B cell (primary cell): ENCODE measurements at regions not wholly inside any gene's neighbourhood (a gene's known extent, or its start where the extent isn't known, plus 50 kb on each side); places are given as distances from the start of the nearest gene placed in this dataset.

Experiments used
- ATAC-seq: fragments of 200-7000 bp; cut with Tn5 transposase; one replicate; pipeline ENCODE4 v1.10.0; 2021; ENCODE audit warnings: low read depth, mild to moderate bottlenecking, moderate number of reproducible peaks, moderate library complexity
- CTCF ChIA-PET: fragments of 350-600 bp; sonication (Branson Sonifier 250); formaldehyde crosslinking; loops from one replicate; lab custom pipeline; 2021; ENCODE audit warnings: antibody characterized with exemption, inconsistent platforms; lab: Charles Lee
- POLR2A ChIA-PET: fragments of 350-600 bp; sonication (Branson Sonifier 250); formaldehyde crosslinking; loops from one replicate; lab custom pipeline; 2021; ENCODE audit warnings: antibody characterized with exemption; lab: Charles Lee
- DNase-seq: peaks from one replicate; pipeline ENCODE4 v3.0.0; 2013
- H2AFZ ChIP-seq: 2 replicates; pipeline ENCODE4 v1.6.1; 2012; ENCODE audit warnings: mild to moderate bottlenecking, low read depth, low read length; ENCODE audit not compliant: insufficient read depth, poor library complexity, severe bottlenecking
- H3K27ac ChIP-seq, 2 donors: 1 replicate in 1 of 2; 2 replicates in 1 of 2; pipeline ENCODE4 v1.5.1; 2012 to 2013; ENCODE audit warnings: low read length in 2 of 2, mild to moderate bottlenecking in 2 of 2, moderate library complexity in 1 of 2
- H3K27me3 ChIP-seq, 4 experiments: fragments of 200-600 bp in 1 of 4; sonication (generic) in 1 of 4; replicated peaks in 1 of 4; 1 replicate in 2 of 4; 2 replicates in 2 of 4; pipeline versions ENCODE4 v1.6.1 to v1.7.0; 2013 to 2016; ENCODE audit warnings: low read length in 3 of 4, mild to moderate bottlenecking in 2 of 4, mixed read lengths in 1 of 4, moderate library complexity in 1 of 4; ENCODE audit not compliant: insufficient read depth in 4 of 4, control insufficient read depth in 3 of 4; ENCODE audit errors: control extremely low read depth in 1 of 4
- H3K36me3 ChIP-seq, 2 experiments: replicated peaks in 1 of 2; 1 replicate in 1 of 2; 2 replicates in 1 of 2; pipeline versions ENCODE4 v1.6.1 to v1.7.1; 2013; ENCODE audit warnings: low read length in 1 of 2; ENCODE audit not compliant: insufficient read depth in 2 of 2, control insufficient read depth in 1 of 2; ENCODE audit errors: control extremely low read depth in 1 of 2, extremely low read depth in 1 of 2
- H3K4me1 ChIP-seq, 2 donors: fragments of 200-600 bp in 1 of 2; sonication (generic) in 1 of 2; 1 replicate in 1 of 2; 2 replicates in 1 of 2; pipeline versions ENCODE4 v1.5.1 to v1.6.1; 2013 to 2017; ENCODE audit warnings: low read length in 2 of 2; ENCODE audit not compliant: control insufficient read depth in 2 of 2, insufficient read depth in 2 of 2
- H3K4me2 ChIP-seq: replicated peaks from 2 replicates; pipeline ENCODE3; 2012; ENCODE audit warnings: mild to moderate bottlenecking, low read depth, low read length; ENCODE audit not compliant: poor library complexity, severe bottlenecking
- H3K4me3 ChIP-seq, 5 experiments: fragments of 200-600 bp in 1 of 5; sonication (generic) in 1 of 5; 1 replicate in 3 of 5; 2 replicates in 2 of 5; pipeline versions ENCODE4 v1.5.1 to v1.7.0; 2011 to 2016; ENCODE audit warnings: low read length in 4 of 5, mild to moderate bottlenecking in 4 of 5, low read depth in 2 of 5, control low read depth in 1 of 5, moderate library complexity in 1 of 5; ENCODE audit not compliant: insufficient read depth in 1 of 5; ENCODE audit errors: control extremely low read depth in 1 of 5, extremely low read depth in 1 of 5
- H3K79me2 ChIP-seq: fragments of 200-600 bp; sonication (generic); one replicate; pipeline ENCODE4 v1.6.0; 2016; ENCODE audit warnings: low read length; ENCODE audit not compliant: control insufficient read depth, insufficient read depth
- H3K9ac ChIP-seq: fragments of 200-600 bp; sonication (generic); 2 replicates; pipeline ENCODE4 v1.6.1; 2017; ENCODE audit warnings: mild to moderate bottlenecking, low read length, moderate library complexity
- H3K9me3 ChIP-seq, 3 donors: one replicate each; pipeline versions ENCODE4 v1.6.1 to v1.7.1; 2013; ENCODE audit warnings: low read length in 2 of 3; ENCODE audit not compliant: control insufficient read depth in 2 of 3, insufficient read depth in 1 of 3; ENCODE audit errors: control extremely low read depth in 1 of 3
- H4K20me1 ChIP-seq: 2 replicates; pipeline ENCODE4 v1.6.0; 2012; ENCODE audit warnings: mild to moderate bottlenecking, low read length; ENCODE audit not compliant: insufficient read depth, control insufficient read depth, poor library complexity, severe bottlenecking
- H3K27ac Mint-ChIP-seq: one replicate; pipeline ENCODE4 v1.8.0; 2021; ENCODE audit warnings: mixed read lengths
- H3K27me3 Mint-ChIP-seq: one replicate; pipeline ENCODE4 v1.8.0; 2021; ENCODE audit warnings: mixed read lengths
- H3K4me1 Mint-ChIP-seq: one replicate; pipeline ENCODE4 v1.8.0; 2021; ENCODE audit warnings: mixed read lengths
- H3K4me3 Mint-ChIP-seq: one replicate; pipeline ENCODE4 v1.8.0; 2021; ENCODE audit warnings: mixed read lengths
- H3K9me3 Mint-ChIP-seq: one replicate; pipeline ENCODE4 v1.8.0; 2022; ENCODE audit warnings: mixed read lengths; ENCODE audit not compliant: insufficient read depth
- EZH2 ChIP-seq: IDR thresholded peaks from 2 replicates; pipeline ENCODE4 v1.6.1; 2012; ENCODE audit warnings: borderline replicate concordance, low read depth, mild to moderate bottlenecking, moderate library complexity, low read length; ENCODE audit not compliant: insufficient read depth, poor library complexity, severe bottlenecking
- WGBS: methylation state at CpG from one replicate; pipeline ENCODE4 v1.1.5; 2013; ENCODE audit warnings: missing lambda C conversion rate; ENCODE audit not compliant: insufficient coverage; 5-methylcytosine and 5-hydroxymethylcytosine counted together
- intact Hi-C: fragments of 100-400 bp; cut with micrococcal nuclease; formaldehyde crosslinking; loops from one replicate; pipeline ENCODE4 v1.10.0; 2022
- TF ChIP-seq, protein P1 (sequence below): fragments of 200-600 bp; IDR thresholded peaks from one replicate; pipeline ENCODE4 v1.8.0; 2022; ENCODE audit warnings: antibody characterized with exemption, mild to moderate bottlenecking

GRCh38 chr11:70811915-70812314 lies 413.6 kb downstream of the CTTN start:
- Mint-ChIP-seq H3K27ac (no peak overlapping the region), H3K9me3 (no peaks in the 10 kb centered on the region), H3K4me1 (no peaks in the 10 kb centered on the region), H3K27me3 (no peaks in the 10 kb centered on the region), H3K4me3 (no peak overlapping the region)
- ATAC-seq (no peak), DNase-seq (no peak)
- Histone ChIP-seq H3K36me3 (no peaks in the 10 kb centered on the region), H3K4me2 (no peak overlapping the region), H3K27ac (no peak overlapping the region), H3K4me1 (no peaks in the 10 kb centered on the region), H3K27me3 (no peaks in the 10 kb centered on the region), H3K79me2 (no peaks in the 10 kb centered on the region), H2AFZ (no peak overlapping the region), H3K4me3 (no peak overlapping the region), H3K9me3 (no peaks in the 10 kb centered on the region), H3K9ac (no peak overlapping the region), H4K20me1 (no peaks in the 10 kb centered on the region)
- POLR2A ChIA-PET: no interaction called here
- CTCF ChIA-PET: no interaction called here
- TF ChIP-seq, protein P1, sequence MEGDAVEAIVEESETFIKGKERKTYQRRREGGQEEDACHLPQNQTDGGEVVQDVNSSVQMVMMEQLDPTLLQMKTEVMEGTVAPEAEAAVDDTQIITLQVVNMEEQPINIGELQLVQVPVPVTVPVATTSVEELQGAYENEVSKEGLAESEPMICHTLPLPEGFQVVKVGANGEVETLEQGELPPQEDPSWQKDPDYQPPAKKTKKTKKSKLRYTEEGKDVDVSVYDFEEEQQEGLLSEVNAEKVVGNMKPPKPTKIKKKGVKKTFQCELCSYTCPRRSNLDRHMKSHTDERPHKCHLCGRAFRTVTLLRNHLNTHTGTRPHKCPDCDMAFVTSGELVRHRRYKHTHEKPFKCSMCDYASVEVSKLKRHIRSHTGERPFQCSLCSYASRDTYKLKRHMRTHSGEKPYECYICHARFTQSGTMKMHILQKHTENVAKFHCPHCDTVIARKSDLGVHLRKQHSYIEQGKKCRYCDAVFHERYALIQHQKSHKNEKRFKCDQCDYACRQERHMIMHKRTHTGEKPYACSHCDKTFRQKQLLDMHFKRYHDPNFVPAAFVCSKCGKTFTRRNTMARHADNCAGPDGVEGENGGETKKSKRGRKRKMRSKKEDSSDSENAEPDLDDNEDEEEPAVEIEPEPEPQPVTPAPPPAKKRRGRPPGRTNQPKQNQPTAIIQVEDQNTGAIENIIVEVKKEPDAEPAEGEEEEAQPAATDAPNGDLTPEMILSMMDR: no peak
- TF ChIP-seq EZH2: no peak
- intact Hi-C loops: no loop called here
- 79% methylated on average over 4 of the region's 4 CpGs for WGBS

DNA sequence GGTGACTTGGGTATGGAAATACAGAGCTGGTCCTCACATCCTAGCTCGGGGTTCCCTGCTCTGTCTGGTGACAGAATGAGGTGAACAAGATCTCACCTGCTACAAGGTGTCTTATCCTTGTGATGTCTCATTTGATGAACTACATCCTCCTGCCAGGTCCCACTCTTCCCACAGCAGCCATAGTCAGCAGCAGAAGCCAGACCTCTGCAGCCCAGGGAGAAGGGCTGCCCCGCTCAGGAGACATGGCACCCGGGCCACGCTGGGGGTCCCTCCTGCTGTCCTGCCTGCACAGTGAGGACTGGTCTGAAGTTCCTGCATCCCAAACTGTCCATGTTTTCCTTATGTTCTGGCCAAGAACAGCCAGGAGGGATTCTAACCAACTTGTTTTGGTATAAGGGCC lies 414.1 kb downstream of the CTTN start:
- H3K9me3 Mint-ChIP-seq: no peaks in the 10 kb centered on the region
- ATAC-seq (no peak), DNase-seq (no peak)
- no peaks in the 10 kb centered on the region for H3K4me1 ChIP-seq
- 95% methylated on average over 4 of the region's 4 CpGs for WGBS
- H2AFZ ChIP-seq: no peak overlapping the region
- ChIA-PET POLR2A (no interaction called here), CTCF (no interaction called here)
- H3K79me2 ChIP-seq: no peaks in the 10 kb centered on the region
- no peak overlapping the region for H3K9ac ChIP-seq
- H3K36me3 ChIP-seq: no peaks in the 10 kb centered on the region
- H3K4me1 Mint-ChIP-seq: no peaks in the 10 kb centered on the region
- H3K27me3 ChIP-seq: no peaks in the 10 kb centered on the region
- no peak overlapping the region for H3K4me3 Mint-ChIP-seq
- no peaks in the 10 kb centered on the region for H4K20me1 ChIP-seq
- intact Hi-C loops: no loop called here
- H3K4me3 ChIP-seq: no peak overlapping the region
- no peak overlapping the region for H3K27ac Mint-ChIP-seq
- no peak overlapping the region for H3K27ac ChIP-seq
- H3K9me3 ChIP-seq: no peaks in the 10 kb centered on the region
- no peak overlapping the region for H3K4me2 ChIP-seq
- H3K27me3 Mint-ChIP-seq: no peaks in the 10 kb centered on the region
- no peak for TF ChIP-seq EZH2
- TF ChIP-seq, protein P1: no peak
